Breast epithelium (tissue), 4 donors: ENCODE measurements at regions not wholly inside any gene's neighbourhood (a gene's known extent, or its start where the extent isn't known, plus 50 kb on each side); places are given as distances from the start of the nearest gene placed in this dataset.
"Not testable (repeated sequence)": the region's sequence is repeated elsewhere in the genome, so short reads cannot be mapped to it uniquely, and the experiment has no call there.

ENCODE experiments used
- DNase-seq, 2 donors: peaks; one replicate each; pipeline ENCODE4 v3.0.0-alpha.2; 2019; ENCODE audit warnings: low spot score in 2 of 2
- H3K27ac ChIP-seq, 2 donors: fragments of 200-600 bp; sonication (generic) in 1 of 2; one replicate each; pipeline ENCODE4 v1.5.1; 2016 to 2019; ENCODE audit warnings: mild to moderate bottlenecking in 1 of 2
- H3K27me3 ChIP-seq, 2 donors: fragments of 200-600 bp; sonication (generic) in 1 of 2; one replicate each; pipeline versions ENCODE4 v1.5.1 to v1.6.0; 2017 to 2019; ENCODE audit warnings: control low read depth in 1 of 2, mild to moderate bottlenecking in 1 of 2
- H3K36me3 ChIP-seq: fragments of 200-600 bp; one replicate; pipeline ENCODE4 v1.5.1; 2019
- H3K4me1 ChIP-seq, 2 donors: fragments of 200-600 bp; sonication (generic); one replicate each; pipeline ENCODE4 v1.5.1; 2016 to 2019; ENCODE audit warnings: control low read depth in 1 of 2
- H3K4me3 ChIP-seq, 3 donors: fragments of 200-600 bp; sonication (generic); 1 replicate in 2 of 3; 2 replicates in 1 of 3; pipeline ENCODE4 v1.5.1; 2016 to 2019; ENCODE audit warnings: mild to moderate bottlenecking in 3 of 3, moderate library complexity in 2 of 3
- H3K9me3 ChIP-seq, 2 donors: fragments of 200-600 bp; sonication (generic) in 1 of 2; one replicate each; pipeline ENCODE4 v1.5.1; 2016 to 2019; ENCODE audit warnings: control low read depth in 1 of 2
- CTCF ChIP-seq, 3 donors: fragments of 450-650 bp; IDR thresholded peaks; one replicate each; pipeline ENCODE4 v1.5.1; 2016 to 2017; ENCODE audit warnings: antibody characterized with exemption in 3 of 3, mild to moderate bottlenecking in 3 of 3, moderate library complexity in 3 of 3
- POLR2A ChIP-seq: fragments of 450-650 bp; IDR thresholded peaks from one replicate; pipeline ENCODE4 v1.6.1; 2016; ENCODE audit warnings: antibody characterized with exemption, mild to moderate bottlenecking, moderate library complexity
- POLR2AphosphoS5 ChIP-seq, 3 donors: sonication (generic); formaldehyde crosslinking; IDR thresholded peaks; one replicate each; pipeline ENCODE4 v1.6.1; 2017; ENCODE audit warnings: antibody characterized with exemption in 3 of 3
- intact Hi-C: fragments of 100-400 bp; cut with DNase I; formaldehyde crosslinking; loops from one replicate; pipeline ENCODE4 v1.15.1; 2023; ENCODE audit warnings: low total_unique reads

GRCh38 chr1:238451781-238452310 lies 561.1 kb upstream of the ZP4 start:
- intact Hi-C loops, result loop anchor here (5.0 kb wide), 1 partner anchor 700 kb away; no protein-coding TSS in a partner anchor
- H3K36me3 ChIP-seq, result no peaks in the 10 kb centered on the region

GRCh38 chr1:238450976-238451375 lies 560.3 kb upstream of the ZP4 start:
- intact Hi-C loops, result loop anchor here (5.0 kb wide), 1 partner anchor 701 kb away; no protein-coding TSS in a partner anchor
- no peaks in the 10 kb centered on the region for H3K4me1 ChIP-seq
- no peaks in the 10 kb centered on the region for H3K9me3 ChIP-seq
- H3K36me3 ChIP-seq, result no peaks in the 10 kb centered on the region
- DNase-seq, result no peak
- no peak overlapping the region for H3K4me3 ChIP-seq
- no peak overlapping the region for H3K27ac ChIP-seq
- TF ChIP-seq POLR2AphosphoS5 (IDR thresholded peaks at IDR 0.05), result no peak
- TF ChIP-seq CTCF (IDR thresholded peaks at IDR 0.05), result no peak
- TF ChIP-seq POLR2A, result no peak
- no peaks in the 10 kb centered on the region for H3K27me3 ChIP-seq

More at GRCh38 chr1:238451781-238452310, 561.1 kb upstream of the ZP4 start:
- no peak overlapping the region for H3K27ac ChIP-seq
- no peaks in the 10 kb centered on the region for H3K27me3 ChIP-seq
- no peaks in the 10 kb centered on the region for H3K9me3 ChIP-seq
- no peak for TF ChIP-seq POLR2A
- no peak for TF ChIP-seq POLR2AphosphoS5 (IDR thresholded peaks at IDR 0.05)
- no peak for TF ChIP-seq CTCF (IDR thresholded peaks at IDR 0.05)
- H3K4me3 ChIP-seq, result no peak overlapping the region
- H3K4me1 ChIP-seq, result no peaks in the 10 kb centered on the region
- DNase-seq, result no peak

- H3K36me3 ChIP-seq, result no peaks in the 10 kb centered on the region
- H3K27ac ChIP-seq, result no peak overlapping the region
- no peaks in the 10 kb centered on the region for H3K4me1 ChIP-seq
- intact Hi-C loops, result loop anchor here (5.0 kb wide), 1 partner anchor 361 kb away; no protein-coding TSS in a partner anchor
- no peaks in the 10 kb centered on the region for H3K27me3 ChIP-seq
- TF ChIP-seq CTCF (IDR thresholded peaks at IDR 0.05), result no peak
- no peak for TF ChIP-seq POLR2AphosphoS5 (IDR thresholded peaks at IDR 0.05)
- TF ChIP-seq POLR2A, result no peak
- no peaks in the 10 kb centered on the region for H3K9me3 ChIP-seq
- no peak for DNase-seq
- no peak overlapping the region for H3K4me3 ChIP-seq
Measured at GRCh38 chr1:238443687-238444086, 553.0 kb upstream of the ZP4 start.

- Histone ChIP-seq H3K4me3 (no peak overlapping the region), H3K27me3 (no peaks in the 10 kb centered on the region), H3K36me3 (no peaks in the 10 kb centered on the region), H3K9me3 (no peaks in the 10 kb centered on the region), H3K27ac (no peak overlapping the region), H3K4me1 (no peaks in the 10 kb centered on the region)
- TF ChIP-seq POLR2AphosphoS5 (IDR thresholded peaks at IDR 0.05), result no peak
- DNase-seq, result no peak
- intact Hi-C loops, result no loop called here
Measured at GRCh38 chr1:238439511-238439910, 548.8 kb upstream of the ZP4 start.

GRCh38 chr1:238438311-238439270 lies 547.9 kb upstream of the ZP4 start:
- H3K27me3 ChIP-seq, result no peaks in the 10 kb centered on the region
- intact Hi-C loops, result no loop called here
- H3K9me3 ChIP-seq, result no peaks in the 10 kb centered on the region
- TF ChIP-seq POLR2AphosphoS5 (IDR thresholded peaks at IDR 0.05) (no peak), POLR2A (no peak), CTCF (IDR thresholded peaks at IDR 0.05) (no peak)
- no peaks in the 10 kb centered on the region for H3K36me3 ChIP-seq
- no peak for DNase-seq
- no peak overlapping the region for H3K4me3 ChIP-seq
- no peaks in the 10 kb centered on the region for H3K4me1 ChIP-seq
- no peak overlapping the region for H3K27ac ChIP-seq

- H3K4me3 ChIP-seq, H3K27me3 ChIP-seq, H3K27ac ChIP-seq, H3K36me3 ChIP-seq, H3K9me3 ChIP-seq, DNase-seq, intact Hi-C loops, H3K4me1 ChIP-seq: not testable (repeated sequence)
Measured at GRCh38 chr1:238429703-238430102, 539.0 kb upstream of the ZP4 start.
